Prostate gland (tissue), 2 donors: ENCODE measurements at regions not wholly inside any gene's neighbourhood (a gene's known extent, or its start where the extent isn't known, plus 50 kb on each side); places are given as distances from the start of the nearest gene placed in this dataset.

ENCODE experiments used
- DNase-seq: peaks from one replicate; pipeline ENCODE4 v3.0.0-alpha.2; 2019; ENCODE audit warnings: low spot score
- H3K27ac ChIP-seq, 2 donors: fragments of 200-600 bp; sonication (generic); 2 replicates each; pipeline ENCODE4 v1.5.1; 2017 to 2019
- H3K27me3 ChIP-seq: fragments of 200-600 bp; sonication (generic); replicated peaks from 2 replicates; pipeline ENCODE4 v1.5.1; 2019; ENCODE audit not compliant: insufficient read depth
- H3K36me3 ChIP-seq, 2 donors: fragments of 200-600 bp; sonication (generic); 1 replicate in 1 of 2; 2 replicates in 1 of 2; pipeline versions ENCODE4 v1.5.1 to v1.8.1; 2017 to 2019
- H3K4me1 ChIP-seq: fragments of 200-600 bp; sonication (generic); replicated peaks from 2 replicates; pipeline ENCODE4 v1.5.1; 2019
- H3K4me3 ChIP-seq, 2 donors: fragments of 200-600 bp; sonication (generic); 2 replicates each; pipeline ENCODE4 v1.5.1; 2017 to 2019
- H3K9me3 ChIP-seq: fragments of 200-600 bp; sonication (generic); 2 replicates; pipeline ENCODE4 v1.5.1; 2017
- POLR2A ChIP-seq: fragments of 450-650 bp; IDR thresholded peaks from one replicate; pipeline ENCODE4 v1.6.1; 2016; ENCODE audit warnings: antibody characterized with exemption, mild to moderate bottlenecking
- POLR2AphosphoS5 ChIP-seq: sonication (generic); formaldehyde crosslinking; IDR thresholded peaks from one replicate; pipeline ENCODE4 v1.6.1; 2017; ENCODE audit warnings: antibody characterized with exemption
- WGBS: methylation state at CpG from one replicate; pipeline ENCODE4 v1.1.5; 2018; 5-methylcytosine and 5-hydroxymethylcytosine counted together
- intact Hi-C: fragments of 100-400 bp; cut with DNase I; formaldehyde crosslinking; loops from one replicate; pipeline ENCODE4 v1.14.2; 2022
- TF ChIP-seq, protein P1 (sequence below), 4 experiments: fragments of 200-600 bp in 2 of 4; fragments of 450-650 bp in 2 of 4; sonication (generic) in 2 of 4; IDR thresholded peaks; 1 replicate in 3 of 4; 2 replicates in 1 of 4; pipeline ENCODE4 v1.5.1; 2016 to 2019; ENCODE audit warnings: antibody characterized with exemption in 4 of 4, mild to moderate bottlenecking in 2 of 4, moderate library complexity in 2 of 4

DNA sequence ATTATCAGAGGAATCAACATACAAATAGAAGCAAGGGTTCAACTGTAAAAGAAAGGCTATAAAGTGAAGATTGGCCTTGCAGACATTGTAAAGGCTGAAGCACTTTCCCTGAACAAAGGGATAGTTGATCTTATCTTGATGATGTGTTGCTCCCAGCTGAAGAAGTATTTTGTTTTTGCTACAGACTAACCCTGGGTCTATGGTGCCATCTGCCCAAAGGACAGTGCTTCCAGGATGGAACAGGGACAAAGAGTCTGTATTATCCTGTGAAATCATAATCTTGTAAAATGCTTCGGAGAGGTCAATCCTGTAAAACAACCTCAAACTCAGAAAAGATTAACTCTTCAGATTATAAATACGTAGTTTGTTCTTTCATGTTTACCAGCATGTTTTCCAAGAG, 251.7 kb upstream of the ANKRD50 start:
- Histone ChIP-seq H3K4me1 (peaks cover 2% of the 10 kb centered on the region), H3K27ac (peak overlapping the region in 1 of 2 donors; percentile 38), H3K9me3 (no peaks in the 10 kb centered on the region), H3K36me3 (no peaks in the 10 kb centered on the region), H3K27me3 (no peaks in the 10 kb centered on the region), H3K4me3 (no peak overlapping the region)
- TF ChIP-seq POLR2AphosphoS5 (peak; percentile 62), POLR2A (no peak)
- TF ChIP-seq, protein P1, sequence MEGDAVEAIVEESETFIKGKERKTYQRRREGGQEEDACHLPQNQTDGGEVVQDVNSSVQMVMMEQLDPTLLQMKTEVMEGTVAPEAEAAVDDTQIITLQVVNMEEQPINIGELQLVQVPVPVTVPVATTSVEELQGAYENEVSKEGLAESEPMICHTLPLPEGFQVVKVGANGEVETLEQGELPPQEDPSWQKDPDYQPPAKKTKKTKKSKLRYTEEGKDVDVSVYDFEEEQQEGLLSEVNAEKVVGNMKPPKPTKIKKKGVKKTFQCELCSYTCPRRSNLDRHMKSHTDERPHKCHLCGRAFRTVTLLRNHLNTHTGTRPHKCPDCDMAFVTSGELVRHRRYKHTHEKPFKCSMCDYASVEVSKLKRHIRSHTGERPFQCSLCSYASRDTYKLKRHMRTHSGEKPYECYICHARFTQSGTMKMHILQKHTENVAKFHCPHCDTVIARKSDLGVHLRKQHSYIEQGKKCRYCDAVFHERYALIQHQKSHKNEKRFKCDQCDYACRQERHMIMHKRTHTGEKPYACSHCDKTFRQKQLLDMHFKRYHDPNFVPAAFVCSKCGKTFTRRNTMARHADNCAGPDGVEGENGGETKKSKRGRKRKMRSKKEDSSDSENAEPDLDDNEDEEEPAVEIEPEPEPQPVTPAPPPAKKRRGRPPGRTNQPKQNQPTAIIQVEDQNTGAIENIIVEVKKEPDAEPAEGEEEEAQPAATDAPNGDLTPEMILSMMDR (IDR thresholded peaks at IDR 0.05), result peak in 1 of 4 experiments; percentile 6
- 16% methylated on average over 2 of the region's 2 CpGs for WGBS
- peak; percentile 23 for DNase-seq
- intact Hi-C loops, result no loop called here

DNA sequence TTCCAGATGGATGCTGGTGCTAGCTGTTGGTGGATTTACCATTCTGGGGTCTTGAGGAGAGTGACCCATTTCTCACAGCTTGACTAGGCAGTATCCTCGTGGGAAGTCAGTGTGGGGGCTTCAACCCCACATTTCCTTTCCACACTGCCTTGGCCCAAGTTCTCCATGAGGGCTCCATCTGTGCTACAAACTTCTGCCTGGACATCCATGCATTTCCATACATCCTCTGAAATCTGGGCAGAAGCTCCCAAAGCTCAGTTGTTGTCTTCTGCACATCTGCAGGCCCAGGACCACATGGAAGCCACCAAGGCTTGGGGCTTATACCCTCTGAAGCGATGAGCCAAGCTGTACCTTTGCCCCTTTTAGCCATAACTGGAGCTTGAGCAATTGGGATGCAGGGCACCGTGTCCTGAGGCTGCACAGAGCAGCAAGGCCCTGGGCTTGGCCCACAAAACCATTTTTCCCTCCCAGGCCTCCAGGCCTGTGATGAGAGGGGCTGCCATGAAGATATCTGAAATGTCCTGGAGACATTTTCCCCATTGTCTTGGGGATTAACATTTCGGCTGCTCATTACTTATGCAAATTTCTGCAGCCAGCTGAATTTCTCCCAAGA, 248.7 kb upstream of the ANKRD50 start:
- intact Hi-C loops, result no loop called here

DNA sequence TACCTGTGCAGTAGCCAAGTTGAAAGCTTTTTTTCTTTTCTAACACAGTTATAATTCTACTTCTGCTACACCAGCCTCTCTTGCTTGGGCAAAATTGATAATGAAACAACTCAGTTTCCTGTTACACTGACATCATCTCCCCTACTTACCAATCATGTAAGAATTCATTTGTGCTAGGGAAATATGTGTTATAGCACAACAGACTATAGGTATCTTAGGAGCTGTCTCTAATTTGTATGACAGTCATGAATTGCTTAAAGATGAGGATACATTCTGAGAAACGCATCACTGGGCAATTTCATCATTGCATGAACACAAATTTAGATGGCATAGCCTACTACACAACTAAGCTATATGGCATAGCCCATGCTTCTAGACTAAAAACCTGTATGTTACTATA, 246.3 kb upstream of the ANKRD50 start:
- 90% methylated on average over 1 of the region's 1 CpG for WGBS
- no peak for DNase-seq
- Histone ChIP-seq H3K27ac (no peak overlapping the region), H3K9me3 (no peaks in the 10 kb centered on the region), H3K4me1 (no peaks in the 10 kb centered on the region), H3K36me3 (no peaks in the 10 kb centered on the region), H3K27me3 (no peaks in the 10 kb centered on the region), H3K4me3 (no peak overlapping the region)
- TF ChIP-seq, protein P1 (IDR thresholded peaks at IDR 0.05), result no peak
- TF ChIP-seq POLR2A (no peak), POLR2AphosphoS5 (no peak)
- intact Hi-C loops, result no loop called here

More for the DNA sequence above, 248.7 kb upstream of the ANKRD50 start:
- no peak overlapping the region for H3K27ac ChIP-seq
- TF ChIP-seq, protein P1 (IDR thresholded peaks at IDR 0.05), result no peak
- TF ChIP-seq POLR2AphosphoS5, result no peak
- TF ChIP-seq POLR2A, result no peak
- no peaks in the 10 kb centered on the region for H3K9me3 ChIP-seq
- no peaks in the 10 kb centered on the region for H3K36me3 ChIP-seq
- 92% methylated on average over 4 of the region's 4 CpGs for WGBS
- DNase-seq, result no peak
- H3K4me1 ChIP-seq, result peaks cover 2% of the 10 kb centered on the region
- H3K27me3 ChIP-seq, result no peaks in the 10 kb centered on the region
- no peak overlapping the region for H3K4me3 ChIP-seq

DNA sequence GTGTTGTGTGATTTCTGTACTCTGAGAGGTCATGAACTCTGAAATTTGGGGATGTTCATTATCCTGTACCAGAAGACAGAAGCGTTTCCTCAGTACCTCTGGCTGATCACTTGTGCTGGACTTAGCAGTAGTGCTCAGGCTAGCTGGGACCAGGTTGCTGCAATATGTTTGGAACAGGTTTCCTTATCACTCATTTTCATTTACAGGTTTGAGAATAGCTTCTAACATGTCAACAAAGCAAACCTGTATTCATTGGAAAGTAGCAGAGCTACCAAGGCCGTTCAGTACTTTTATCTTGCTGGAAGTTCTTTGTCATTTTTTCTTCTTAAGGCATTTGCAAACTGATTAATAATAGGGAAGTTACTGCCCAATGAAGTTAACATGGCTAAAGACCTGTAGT, 242.9 kb upstream of the ANKRD50 start:
- no peak overlapping the region for H3K27ac ChIP-seq
- WGBS, result 56% methylated on average over 2 of the region's 2 CpGs
- intact Hi-C loops, result no loop called here
- no peaks in the 10 kb centered on the region for H3K36me3 ChIP-seq
- peak; percentile 16 for DNase-seq
- no peaks in the 10 kb centered on the region for H3K27me3 ChIP-seq
- no peak overlapping the region for H3K4me3 ChIP-seq
- TF ChIP-seq POLR2AphosphoS5 (peak; percentile 36), POLR2A (no peak)
- TF ChIP-seq, protein P1 (IDR thresholded peaks at IDR 0.05), result no peak
- no peaks in the 10 kb centered on the region for H3K4me1 ChIP-seq
- H3K9me3 ChIP-seq, result no peaks in the 10 kb centered on the region

DNA sequence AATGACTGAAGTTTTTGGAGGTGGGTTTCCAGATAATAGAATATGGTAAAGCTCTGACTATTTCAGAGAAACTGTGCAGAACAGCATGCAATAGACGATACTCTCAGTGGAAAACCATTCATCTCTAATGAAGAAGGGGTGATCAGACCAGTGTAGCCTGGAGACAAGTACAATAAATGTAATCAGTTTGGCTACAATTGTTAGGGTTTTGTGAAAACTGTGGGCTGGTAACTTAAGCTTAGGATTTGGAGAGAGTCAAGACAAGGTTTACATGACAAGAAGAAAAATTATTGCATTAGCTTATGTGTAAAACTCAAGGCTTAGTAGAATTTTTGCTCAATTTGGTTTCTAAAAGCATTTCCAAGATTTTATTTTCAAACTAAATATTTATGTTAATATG, 241.5 kb upstream of the ANKRD50 start:
- H3K4me1 ChIP-seq, result no peaks in the 10 kb centered on the region
- TF ChIP-seq, protein P1 (IDR thresholded peaks at IDR 0.05), result no peak
- no peak for TF ChIP-seq POLR2AphosphoS5
- TF ChIP-seq POLR2A, result no peak

More for the DNA sequence above, 241.5 kb upstream of the ANKRD50 start:
- Histone ChIP-seq H3K27ac (no peak overlapping the region), H3K36me3 (no peaks in the 10 kb centered on the region), H3K4me3 (no peak overlapping the region), H3K9me3 (no peaks in the 10 kb centered on the region), H3K27me3 (no peaks in the 10 kb centered on the region)
- DNase-seq, result no peak
- WGBS, result 85% methylated on average over 1 of the region's 1 CpG
- intact Hi-C loops, result no loop called here
